GM12873 (cell line): ENCODE measurements at regions not wholly inside any gene's neighbourhood (a gene's known extent, or its start where the extent isn't known, plus 50 kb on each side); places are given as distances from the start of the nearest gene placed in this dataset.

Source experiments
- CTCF ChIP-seq: IDR thresholded peaks from 2 replicates; pipeline ENCODE4 v1.5.1; 2012; ENCODE audit warnings: low read depth, mild to moderate bottlenecking, moderate library complexity, low read length, control low read depth; ENCODE audit not compliant: insufficient read depth; ENCODE audit errors: missing control alignments

GRCh38 chr17:79393358-79394052 lies 217.3 kb downstream of the RBFOX3 start:
- TF ChIP-seq CTCF: peak; percentile 99

- no peak for TF ChIP-seq CTCF
Measured at GRCh38 chr17:79392598-79392997, 218.3 kb downstream of the RBFOX3 start.

GRCh38 chr17:79391376-79392233 lies 219.2 kb downstream of the RBFOX3 start:
- peak; percentile 88 for TF ChIP-seq CTCF

GRCh38 chr17:79389896-79390295 lies 221.0 kb downstream of the RBFOX3 start:
- no peak for TF ChIP-seq CTCF

GRCh38 chr17:79388556-79389295 lies 222.1 kb downstream of the RBFOX3 start:
- peak; percentile 67 for TF ChIP-seq CTCF

GRCh38 chr17:79387783-79388182 lies 223.1 kb downstream of the RBFOX3 start:
- no peak for TF ChIP-seq CTCF
